ENCODE measurements at regions not wholly inside any gene's neighbourhood (a gene's known extent, or its start where the extent isn't known, plus 50 kb on each side); places are given as distances from the start of the nearest gene placed in this dataset.

DNA sequence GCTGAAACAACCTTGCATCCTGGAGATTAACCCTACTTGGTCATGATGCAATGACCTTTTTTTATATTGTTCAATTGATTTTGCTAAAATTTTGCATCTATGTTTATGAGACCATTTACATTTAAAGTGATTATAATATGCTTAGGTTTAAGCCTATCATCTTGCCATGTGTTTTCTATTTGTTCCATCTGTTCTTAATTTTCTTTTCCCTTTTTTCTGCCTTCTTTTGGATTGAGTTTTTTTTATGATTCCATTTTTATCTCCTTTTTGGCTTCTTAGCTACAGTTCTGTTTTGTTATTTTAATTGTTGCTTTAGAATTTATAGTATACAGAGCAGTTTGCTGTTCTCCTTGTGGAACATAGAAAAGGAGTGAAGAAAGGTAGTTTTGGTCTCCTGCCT is 385.1 kb upstream of the USP24 start:
- H3K9me3 ChIP-seq (ENCODE audit: low read length): no peaks in the 10 kb centered on the region
- no peaks in the 10 kb centered on the region for H4K20me1 ChIP-seq (ENCODE audit: low read length)
- no peak overlapping the region for H3K4me3 ChIP-seq (ENCODE audit: low read length)
- no peaks in the 10 kb centered on the region for H3K27me3 ChIP-seq (ENCODE audit: low read length)
- ChIA-PET POLR2A (ENCODE audit: unreplicated experiment) (no interaction called here), CTCF (no interaction called here)
- no peaks in the 10 kb centered on the region for H3K9me2 ChIP-seq (replicated peaks; ENCODE audit: low read length)
- no peak for ATAC-seq
- no peaks in the 10 kb centered on the region for H3F3A ChIP-seq (ENCODE audit: low read length, unreplicated experiment)
- H3K79me2 ChIP-seq (ENCODE audit: low read length): no peaks in the 10 kb centered on the region
- intact Hi-C loops (cut with micrococcal nuclease): no loop called here
- no peaks in the 10 kb centered on the region for H3K4me1 ChIP-seq (ENCODE audit: insufficient read depth, low read length)
- no TSS peak for BruUV-seq (replicated peaks)
- H3K27ac ChIP-seq (ENCODE audit: low read length): no peak overlapping the region
- no peak overlapping the region for H3K4me2 ChIP-seq (ENCODE audit: low read length)
- TF ChIP-seq EZH2phosphoT487 (IDR thresholded peaks at IDR 0.05; ENCODE audit: borderline replicate concordance, low read length): no peak
- no peak for DNase-seq
- no peak overlapping the region for H2AFZ ChIP-seq (ENCODE audit: low read length)
- no peak overlapping the region for H3K9ac ChIP-seq (ENCODE audit: low read length)
- no peaks in the 10 kb centered on the region for H3K36me3 ChIP-seq (ENCODE audit: low read depth, low read length)

DNA sequence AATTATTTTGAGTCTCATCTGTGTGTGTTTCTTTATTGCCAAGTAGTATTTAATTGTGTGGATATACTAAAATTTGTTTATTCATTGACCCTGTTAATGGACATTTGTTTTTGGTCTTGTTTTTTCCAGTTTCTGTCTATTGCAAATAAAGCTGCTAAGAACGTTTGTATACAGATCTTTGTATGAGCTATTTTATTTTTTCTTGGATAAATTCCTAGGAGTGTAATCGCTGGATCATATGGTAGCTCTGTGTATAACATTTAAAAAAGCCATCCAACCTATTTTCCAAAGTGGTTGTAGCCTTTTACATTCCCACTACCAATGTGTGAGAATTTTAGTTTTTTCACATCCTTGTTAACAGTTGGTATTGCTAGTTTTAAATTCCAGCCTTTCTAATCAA is 382.7 kb upstream of the USP24 start:
- Histone ChIP-seq H3K27ac (ENCODE audit: low read length) (no peak overlapping the region), H3K4me3 (ENCODE audit: low read length) (no peak overlapping the region), H3K9me2 (replicated peaks; ENCODE audit: low read length) (no peaks in the 10 kb centered on the region), H3K27me3 (ENCODE audit: low read length) (no peaks in the 10 kb centered on the region), H3K4me2 (ENCODE audit: low read length) (no peak overlapping the region), H3K9ac (ENCODE audit: low read length) (no peak overlapping the region), H3K36me3 (ENCODE audit: low read depth, low read length) (no peaks in the 10 kb centered on the region), H2AFZ (ENCODE audit: low read length) (no peak overlapping the region), H4K20me1 (ENCODE audit: low read length) (no peaks in the 10 kb centered on the region), H3K79me2 (ENCODE audit: low read length) (no peaks in the 10 kb centered on the region), H3F3A (ENCODE audit: low read length, unreplicated experiment) (no peaks in the 10 kb centered on the region), H3K4me1 (ENCODE audit: insufficient read depth, low read length) (no peaks in the 10 kb centered on the region), H3K9me3 (ENCODE audit: low read length) (no peaks in the 10 kb centered on the region)
- intact Hi-C loops (cut with micrococcal nuclease): no loop called here
- DNase-seq: no peak
- ChIA-PET CTCF (no interaction called here), POLR2A (ENCODE audit: unreplicated experiment) (no interaction called here)
- ATAC-seq: no peak
- no TSS peak for BruUV-seq (replicated peaks)
- TF ChIP-seq, protein P1, sequence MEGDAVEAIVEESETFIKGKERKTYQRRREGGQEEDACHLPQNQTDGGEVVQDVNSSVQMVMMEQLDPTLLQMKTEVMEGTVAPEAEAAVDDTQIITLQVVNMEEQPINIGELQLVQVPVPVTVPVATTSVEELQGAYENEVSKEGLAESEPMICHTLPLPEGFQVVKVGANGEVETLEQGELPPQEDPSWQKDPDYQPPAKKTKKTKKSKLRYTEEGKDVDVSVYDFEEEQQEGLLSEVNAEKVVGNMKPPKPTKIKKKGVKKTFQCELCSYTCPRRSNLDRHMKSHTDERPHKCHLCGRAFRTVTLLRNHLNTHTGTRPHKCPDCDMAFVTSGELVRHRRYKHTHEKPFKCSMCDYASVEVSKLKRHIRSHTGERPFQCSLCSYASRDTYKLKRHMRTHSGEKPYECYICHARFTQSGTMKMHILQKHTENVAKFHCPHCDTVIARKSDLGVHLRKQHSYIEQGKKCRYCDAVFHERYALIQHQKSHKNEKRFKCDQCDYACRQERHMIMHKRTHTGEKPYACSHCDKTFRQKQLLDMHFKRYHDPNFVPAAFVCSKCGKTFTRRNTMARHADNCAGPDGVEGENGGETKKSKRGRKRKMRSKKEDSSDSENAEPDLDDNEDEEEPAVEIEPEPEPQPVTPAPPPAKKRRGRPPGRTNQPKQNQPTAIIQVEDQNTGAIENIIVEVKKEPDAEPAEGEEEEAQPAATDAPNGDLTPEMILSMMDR (conservative IDR thresholded peaks at IDR 0.05; ENCODE audit: low read depth, low read length): no peak
- TF ChIP-seq EZH2phosphoT487 (IDR thresholded peaks at IDR 0.05; ENCODE audit: borderline replicate concordance, low read length): no peak
- TF ChIP-seq EZH2 (IDR thresholded peaks at IDR 0.05; ENCODE audit: low read length, unreplicated experiment): no peak

DNA sequence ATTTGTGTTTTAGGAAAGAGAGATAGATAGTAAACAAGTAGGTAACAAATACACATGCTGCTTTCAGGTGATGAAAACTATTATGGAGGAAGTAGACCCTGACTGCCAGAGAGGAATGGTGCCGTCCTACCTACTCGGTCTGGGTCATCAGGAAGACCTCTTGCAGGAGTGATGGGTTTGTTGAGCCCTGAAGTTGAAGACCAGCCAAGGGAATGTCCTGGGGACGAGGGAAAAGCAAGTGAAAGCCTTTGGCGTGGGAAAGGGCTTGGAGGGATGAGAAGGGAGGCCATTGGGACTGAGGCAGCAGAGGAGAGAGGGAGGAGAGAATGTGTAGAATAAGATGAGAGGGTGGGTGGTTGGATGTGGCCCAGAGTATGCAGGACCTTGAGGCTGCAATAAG is 379.5 kb upstream of the USP24 start:
- intact Hi-C loops (cut with micrococcal nuclease): no loop called here
- H3K4me2 ChIP-seq (ENCODE audit: low read length): no peak overlapping the region
- H3K27me3 ChIP-seq (ENCODE audit: low read length): no peaks in the 10 kb centered on the region
- no peaks in the 10 kb centered on the region for H4K20me1 ChIP-seq (ENCODE audit: low read length)
- TF ChIP-seq EZH2phosphoT487 (IDR thresholded peaks at IDR 0.05; ENCODE audit: borderline replicate concordance, low read length) (no peak), EZH2 (IDR thresholded peaks at IDR 0.05; ENCODE audit: low read length, unreplicated experiment) (no peak)
- TF ChIP-seq, protein P1 (conservative IDR thresholded peaks at IDR 0.05; ENCODE audit: low read depth, low read length): no peak
- no peak overlapping the region for H3K4me3 ChIP-seq (ENCODE audit: low read length)
- CTCF ChIA-PET: no interaction called here
- H3K79me2 ChIP-seq (ENCODE audit: low read length): no peaks in the 10 kb centered on the region
- no peaks in the 10 kb centered on the region for H3F3A ChIP-seq (ENCODE audit: low read length, unreplicated experiment)
- H3K9me2 ChIP-seq (replicated peaks; ENCODE audit: low read length): no peaks in the 10 kb centered on the region
- POLR2A ChIA-PET (ENCODE audit: unreplicated experiment): no interaction called here
- BruUV-seq (replicated peaks): no TSS peak
- H3K9me3 ChIP-seq (ENCODE audit: low read length): no peaks in the 10 kb centered on the region
- H2AFZ ChIP-seq (ENCODE audit: low read length): no peak overlapping the region
- DNase-seq (no peak), ATAC-seq (no peak)
- H3K36me3 ChIP-seq (ENCODE audit: low read depth, low read length): no peaks in the 10 kb centered on the region
- no peak overlapping the region for H3K27ac ChIP-seq (ENCODE audit: low read length)
- H3K4me1 ChIP-seq (ENCODE audit: insufficient read depth, low read length): no peaks in the 10 kb centered on the region
- H3K9ac ChIP-seq (ENCODE audit: low read length): no peak overlapping the region
